ENCODE measurements at regions not wholly inside any gene's neighbourhood (a gene's known extent, or its start where the extent isn't known, plus 50 kb on each side); places are given as distances from the start of the nearest gene placed in this dataset.

- DNase-seq (ENCODE audit: low read depth): no peak
Observed at GRCh38 chr5:128667152-128667551, 129.1 kb upstream of the FBN2 start.

- no peak for DNase-seq (ENCODE audit: low read depth)
Observed at GRCh38 chr5:128667751-128668150, 129.7 kb upstream of the FBN2 start.

- no peak for DNase-seq (ENCODE audit: low read depth)
Observed at GRCh38 chr5:128668921-128669320, 130.9 kb upstream of the FBN2 start.

GRCh38 chr5:128669803-128670202, 131.8 kb upstream of the FBN2 start:
- peak; percentile 29 for DNase-seq (ENCODE audit: low read depth)

GRCh38 chr5:128671943-128672342, 133.9 kb upstream of the FBN2 start:
- DNase-seq (ENCODE audit: low read depth): no peak

- no peak for DNase-seq (ENCODE audit: low read depth)
Observed at GRCh38 chr5:128673000-128673399, 135.0 kb upstream of the FBN2 start.

GRCh38 chr5:128673411-128673957, 135.4 kb upstream of the FBN2 start:
- DNase-seq (ENCODE audit: low read depth): no peak

- DNase-seq (ENCODE audit: low read depth): no peak
Observed at GRCh38 chr5:128673970-128674369, 135.9 kb upstream of the FBN2 start.

- peak; percentile 70 for DNase-seq (ENCODE audit: low read depth)
Observed at GRCh38 chr5:128674837-128675446, 136.9 kb upstream of the FBN2 start.

- DNase-seq (ENCODE audit: low read depth): no peak
Observed at GRCh38 chr5:128681096-128681495, 143.1 kb upstream of the FBN2 start.

- DNase-seq (ENCODE audit: low read depth): no peak
Observed at GRCh38 chr5:128681764-128682592, 143.9 kb upstream of the FBN2 start.

- DNase-seq (ENCODE audit: low read depth): no peak
Observed at GRCh38 chr5:128682669-128683068, 144.6 kb upstream of the FBN2 start.

- DNase-seq (ENCODE audit: low read depth): no peak
Observed at GRCh38 chr5:128684961-128685360, 146.9 kb upstream of the FBN2 start.

- no peak for DNase-seq (ENCODE audit: low read depth)
Observed at GRCh38 chr5:128687930-128688329, 149.9 kb upstream of the FBN2 start.

- DNase-seq (ENCODE audit: low read depth): peak; percentile 30
Observed at GRCh38 chr5:128693764-128694163, 155.7 kb upstream of the FBN2 start.

GRCh38 chr5:128695791-128696530, 157.9 kb upstream of the FBN2 start:
- DNase-seq (ENCODE audit: low read depth): peak; percentile 34

- no peak for DNase-seq (ENCODE audit: low read depth)
Observed at GRCh38 chr5:128701301-128701700, 163.3 kb upstream of the FBN2 start.

GRCh38 chr5:128703322-128703721, 165.3 kb upstream of the FBN2 start:
- no peak for DNase-seq (ENCODE audit: low read depth)

GRCh38 chr5:128706269-128706668, 168.2 kb upstream of the FBN2 start:
- DNase-seq (ENCODE audit: low read depth): no peak

GRCh38 chr5:128708841-128709240, 170.8 kb upstream of the FBN2 start:
- DNase-seq (ENCODE audit: low read depth): no peak

- peak; percentile 14 for DNase-seq (ENCODE audit: low read depth)
Observed at GRCh38 chr5:128711216-128711615, 173.2 kb upstream of the FBN2 start.

- no peak for DNase-seq (ENCODE audit: low read depth)
Observed at GRCh38 chr5:128714551-128714950, 176.5 kb upstream of the FBN2 start.

- no peak for DNase-seq (ENCODE audit: low read depth)
Observed at GRCh38 chr5:128722551-128722950, 184.5 kb upstream of the FBN2 start.
